ENCODE measurements at regions not wholly inside any gene's neighbourhood (a gene's known extent, or its start where the extent isn't known, plus 50 kb on each side); places are given as distances from the start of the nearest gene placed in this dataset.

DNA sequence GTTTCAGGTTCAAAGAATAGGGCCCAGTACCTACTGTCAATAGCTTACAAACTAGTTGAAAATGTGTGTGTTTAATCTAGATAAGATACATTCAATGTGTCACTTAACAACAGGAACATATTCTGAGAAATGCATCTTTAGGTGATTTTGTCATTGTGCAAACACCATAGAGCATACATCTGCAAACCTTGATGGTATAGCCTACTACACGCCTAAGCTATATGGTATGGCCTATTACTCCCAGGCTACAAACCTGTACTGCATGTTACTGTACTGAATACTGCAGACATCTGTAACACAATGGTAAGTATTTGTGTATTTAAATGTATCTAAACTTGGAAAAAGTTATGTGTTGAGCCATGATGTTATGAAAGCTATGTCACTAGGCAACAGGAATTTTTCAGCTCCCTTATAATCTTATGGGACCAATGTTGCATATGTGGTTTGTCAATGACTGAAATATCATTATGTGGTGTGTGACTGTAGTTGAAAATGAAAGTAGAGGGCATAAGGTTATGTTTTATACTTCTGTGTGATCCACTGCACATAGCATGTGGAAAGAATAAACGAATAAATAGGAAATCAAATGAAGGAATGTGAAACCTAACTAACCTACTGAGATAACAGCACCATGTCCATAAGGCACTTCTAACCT lies 129.0 kb upstream of the CAMK1G start:
- no peak for DNase-seq

GRCh38 chr1:209455145-209455544 lies 128.4 kb upstream of the CAMK1G start:
- no peak for DNase-seq

- no peak for DNase-seq
Measured at GRCh38 chr1:209455661-209456358, 127.7 kb upstream of the CAMK1G start.

- no peak for DNase-seq
Measured at GRCh38 chr1:209456878-209457277, 126.6 kb upstream of the CAMK1G start.

DNA sequence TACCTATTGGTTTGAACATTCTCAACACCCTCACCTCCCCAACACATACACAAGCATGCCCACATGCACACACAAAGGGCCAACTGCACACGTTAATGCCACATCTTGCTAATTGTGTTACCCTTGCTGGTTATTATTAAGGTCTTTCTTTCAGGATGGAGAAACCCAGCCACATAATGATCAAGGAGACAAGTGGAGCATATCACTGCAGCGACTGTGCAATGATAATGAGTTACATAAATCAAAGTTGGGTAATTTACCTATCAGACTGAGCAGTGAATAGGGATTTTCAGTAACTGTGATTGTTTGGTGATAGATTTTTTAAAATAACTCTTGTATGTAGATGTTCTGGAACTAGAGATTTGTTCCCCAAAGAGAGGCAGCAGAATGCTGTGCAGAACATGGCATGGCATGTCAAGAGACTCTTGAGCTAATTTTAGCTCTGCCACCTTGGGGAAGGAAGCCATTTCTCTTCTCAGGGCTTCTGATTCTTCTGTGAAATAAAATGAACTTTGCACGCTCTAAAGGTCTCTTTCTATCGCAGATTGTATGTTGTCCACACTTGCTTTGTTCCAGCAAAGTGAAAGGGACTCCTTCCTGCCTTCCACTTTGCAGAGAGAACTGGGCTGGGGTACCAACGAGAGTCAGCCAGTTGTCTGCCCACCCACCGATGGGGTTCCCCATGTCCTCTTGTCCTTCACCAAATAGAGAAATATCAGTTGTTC lies 126.0 kb upstream of the CAMK1G start:
- DNase-seq: no peak

DNA sequence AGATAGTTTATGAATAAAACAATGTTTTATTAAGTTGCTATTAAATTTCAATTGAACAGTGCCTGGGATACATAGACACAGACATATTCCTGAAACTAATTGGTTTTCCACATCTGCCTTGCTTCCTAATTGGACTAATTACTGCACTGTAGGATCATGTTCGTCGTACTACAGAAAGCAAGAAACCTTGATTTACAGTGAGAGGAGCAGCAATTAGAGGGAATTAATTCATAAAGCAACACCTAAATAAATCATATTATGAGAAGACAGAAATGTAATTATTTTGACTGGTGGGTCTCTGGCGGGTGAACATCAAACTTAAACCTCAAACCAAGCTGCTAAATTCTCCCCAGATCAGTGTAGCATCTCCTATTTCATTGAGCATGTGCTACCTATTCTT lies 124.6 kb upstream of the CAMK1G start:
- DNase-seq: no peak

GRCh38 chr1:209461168-209461567 lies 122.3 kb upstream of the CAMK1G start:
- DNase-seq: no peak

DNA sequence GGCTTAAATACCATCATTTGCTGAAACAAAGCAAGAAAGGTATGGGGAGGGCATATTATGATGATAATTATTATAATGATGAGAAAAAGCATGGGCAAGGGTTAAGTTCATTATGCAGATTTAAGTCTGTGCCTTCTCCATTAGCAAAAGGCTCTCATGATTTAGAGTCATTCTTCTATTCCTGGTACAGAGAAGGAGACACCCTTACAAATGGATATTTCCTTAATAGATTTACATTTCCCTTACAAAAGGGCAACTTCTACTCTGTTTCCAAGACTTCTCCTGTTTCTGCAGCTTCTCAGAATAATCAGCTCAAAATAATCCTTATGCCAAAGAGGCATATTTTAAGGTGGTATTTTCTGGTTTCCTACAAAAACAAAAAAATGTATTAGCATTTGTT lies 121.1 kb upstream of the CAMK1G start:
- DNase-seq: no peak

DNA sequence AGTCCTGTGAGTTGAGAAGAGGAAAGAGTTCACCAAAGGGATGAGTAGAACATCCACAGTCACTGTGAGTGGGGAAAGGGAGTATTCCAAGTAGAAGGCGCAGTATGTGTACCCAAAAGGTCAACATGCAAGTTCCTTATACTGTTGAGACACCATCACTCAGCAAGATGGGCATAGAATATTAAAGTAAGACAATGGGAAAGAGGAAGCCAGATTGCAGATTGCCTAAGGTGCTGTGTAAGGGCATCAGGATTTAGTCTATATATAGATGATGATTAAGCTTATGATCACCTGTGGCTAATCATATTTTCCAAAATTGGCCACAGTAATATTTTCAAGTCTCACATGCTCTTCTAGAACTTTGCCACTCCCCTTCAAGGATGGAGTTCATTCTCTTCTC lies 120.1 kb upstream of the CAMK1G start:
- DNase-seq: no peak

DNA sequence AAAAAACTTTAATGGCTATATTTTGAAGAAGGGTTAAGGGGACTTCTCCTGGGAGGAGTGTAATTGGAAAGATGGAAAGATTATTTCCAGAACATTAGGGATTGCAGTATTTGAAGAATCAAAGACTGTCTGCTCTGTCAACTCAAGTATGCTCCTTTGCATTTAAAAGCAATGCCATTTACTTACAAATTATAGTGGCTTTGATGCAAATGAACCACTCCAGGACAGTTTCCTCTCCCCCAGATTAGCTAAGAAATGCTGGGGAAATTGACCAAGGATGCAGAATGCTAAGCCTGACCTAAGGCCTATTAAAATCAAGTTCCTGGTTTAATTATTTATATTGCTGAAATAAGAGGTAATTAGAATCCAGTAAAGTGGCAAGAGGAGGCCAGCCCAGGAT lies 110.5 kb upstream of the CAMK1G start:
- DNase-seq: no peak

- DNase-seq: no peak
Measured at GRCh38 chr1:209480345-209480744, 103.2 kb upstream of the CAMK1G start.

GRCh38 chr1:209483691-209484090 lies 99.8 kb upstream of the CAMK1G start:
- DNase-seq: no peak

DNA sequence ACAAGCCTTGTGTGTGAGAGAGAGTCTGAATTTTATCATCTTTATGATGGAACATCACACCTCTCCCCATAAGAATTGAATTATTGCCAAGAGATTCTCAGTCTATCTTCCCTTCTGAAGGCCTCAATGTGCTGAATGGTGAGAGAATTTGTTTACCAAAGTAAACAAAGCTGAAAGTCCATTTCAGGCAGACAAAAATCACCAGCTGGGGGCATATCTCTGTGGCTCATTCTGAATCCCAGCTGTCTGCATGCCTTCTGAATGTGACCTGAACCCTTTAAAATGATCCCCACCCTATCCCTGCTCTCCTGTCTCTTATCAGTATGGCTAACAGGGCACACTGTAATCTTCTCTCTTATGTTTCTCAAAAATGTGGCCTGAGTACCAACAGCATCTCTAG lies 99.1 kb upstream of the CAMK1G start:
- DNase-seq: no peak

DNA sequence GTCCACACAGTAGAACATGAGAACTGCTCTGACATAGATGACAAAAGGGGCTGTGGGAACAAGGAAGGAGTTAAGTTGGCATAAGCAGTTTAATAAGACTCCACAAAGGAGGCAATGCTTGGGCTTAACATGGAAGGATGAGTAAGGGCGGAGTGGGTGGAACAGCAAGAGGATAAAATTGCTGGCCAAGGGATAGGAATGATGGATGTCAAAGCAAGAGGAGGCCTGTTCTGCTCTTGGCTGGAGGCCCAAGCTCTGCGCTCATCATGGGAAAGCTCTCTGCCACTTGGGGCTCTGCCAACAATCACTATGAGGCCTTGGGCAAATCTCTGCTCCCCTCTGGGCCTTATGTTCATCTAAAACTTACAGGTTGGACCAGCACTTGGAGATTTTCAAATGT lies 98.3 kb upstream of the CAMK1G start:
- DNase-seq: no peak

GRCh38 chr1:209485751-209486150 lies 97.8 kb upstream of the CAMK1G start:
- DNase-seq: no peak

DNA sequence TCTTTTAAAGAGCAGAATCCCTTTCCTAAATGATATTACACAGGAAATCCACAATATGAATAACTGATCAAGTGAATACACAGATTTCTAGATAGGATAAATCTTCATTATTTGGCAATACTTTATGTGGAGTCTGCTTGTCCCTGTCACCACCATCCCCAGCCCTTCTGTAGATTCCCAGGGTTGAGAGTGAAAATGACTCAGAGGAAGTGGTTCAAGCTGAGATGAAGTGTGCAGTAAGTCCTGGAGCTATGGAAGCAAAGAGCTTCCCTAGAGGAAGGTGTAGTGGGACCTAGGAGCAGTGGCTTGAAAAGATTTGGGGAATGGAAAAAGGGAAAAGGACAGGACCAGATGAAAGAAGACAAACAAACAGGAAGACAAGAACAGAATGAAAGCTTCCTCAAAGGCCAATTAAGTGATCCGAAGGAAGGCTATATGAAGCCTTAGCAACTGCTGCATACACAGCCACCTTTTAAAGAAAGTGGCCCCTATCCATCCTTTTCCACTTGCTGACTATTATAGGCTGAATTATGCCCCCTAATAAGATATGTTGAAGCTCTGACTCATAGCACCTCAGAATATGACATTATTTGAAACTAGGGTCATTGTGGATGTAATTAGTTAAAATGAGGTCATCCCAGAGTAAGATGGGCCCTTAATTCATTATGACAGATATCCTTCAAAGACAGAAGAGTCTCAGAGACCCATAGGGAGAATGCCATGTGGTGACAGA lies 96.5 kb upstream of the CAMK1G start:
- no peak for DNase-seq

DNA sequence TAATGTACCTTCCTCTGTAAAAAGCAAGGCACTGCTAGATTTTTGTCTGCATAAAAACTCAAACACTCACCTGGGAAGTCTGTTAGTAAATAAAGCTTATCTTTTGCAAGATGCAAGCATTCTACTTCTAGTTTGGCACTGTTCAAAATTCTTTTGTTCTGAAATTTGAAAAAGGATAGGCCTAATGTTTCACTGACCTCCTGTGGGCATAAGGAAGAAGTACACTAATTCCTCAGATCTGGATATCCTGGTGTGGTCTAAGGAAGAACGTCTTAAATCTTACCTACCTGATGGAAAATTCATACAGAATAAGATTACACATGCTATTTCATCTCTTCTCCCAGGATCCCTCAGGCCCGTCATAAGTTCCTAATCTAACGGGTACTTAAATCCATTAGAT lies 93.5 kb upstream of the CAMK1G start:
- no peak for DNase-seq

DNA sequence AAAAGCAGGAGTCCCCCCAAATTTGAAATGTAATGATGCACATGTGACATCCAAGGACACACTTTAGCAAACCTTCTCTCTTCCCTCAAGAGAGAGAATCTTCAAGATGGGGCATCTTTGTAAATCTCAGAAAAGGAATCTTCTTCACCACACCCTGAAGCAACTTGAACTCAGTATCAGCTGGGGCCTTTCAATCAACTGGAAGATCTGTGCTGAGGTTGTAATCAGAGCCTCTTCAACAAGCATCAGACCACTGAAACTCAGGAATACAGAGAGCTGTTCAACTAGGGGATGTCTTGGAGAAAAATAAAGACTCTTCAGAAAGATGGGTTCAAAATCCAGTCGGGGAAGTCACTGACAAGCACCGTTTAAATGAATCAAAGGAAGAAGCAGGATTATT lies 92.5 kb upstream of the CAMK1G start:
- DNase-seq: no peak

DNA sequence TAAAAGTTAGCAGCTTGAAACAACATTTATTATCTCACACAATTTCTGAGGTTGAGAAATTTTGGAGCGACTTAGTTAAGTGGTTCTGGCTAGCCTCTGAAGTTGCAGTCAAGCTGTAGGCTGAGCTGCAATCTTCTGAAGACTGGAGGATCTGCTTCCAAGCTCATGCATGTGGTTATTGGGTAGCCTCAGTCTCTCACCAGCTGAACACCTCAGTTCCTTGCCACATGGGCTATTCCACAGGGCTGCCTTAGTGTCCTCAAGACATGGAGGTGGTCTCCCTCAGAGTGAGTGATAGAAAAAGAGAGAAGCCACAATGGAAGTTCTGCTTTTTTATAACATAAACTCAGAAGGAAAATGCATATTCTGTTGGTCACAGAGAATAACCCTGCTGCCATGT lies 92.0 kb upstream of the CAMK1G start:
- no peak for DNase-seq

- no peak for DNase-seq
Measured at GRCh38 chr1:209491897-209492296, 91.6 kb upstream of the CAMK1G start.

- no peak for DNase-seq
Measured at GRCh38 chr1:209493559-209493958, 90.0 kb upstream of the CAMK1G start.

DNA sequence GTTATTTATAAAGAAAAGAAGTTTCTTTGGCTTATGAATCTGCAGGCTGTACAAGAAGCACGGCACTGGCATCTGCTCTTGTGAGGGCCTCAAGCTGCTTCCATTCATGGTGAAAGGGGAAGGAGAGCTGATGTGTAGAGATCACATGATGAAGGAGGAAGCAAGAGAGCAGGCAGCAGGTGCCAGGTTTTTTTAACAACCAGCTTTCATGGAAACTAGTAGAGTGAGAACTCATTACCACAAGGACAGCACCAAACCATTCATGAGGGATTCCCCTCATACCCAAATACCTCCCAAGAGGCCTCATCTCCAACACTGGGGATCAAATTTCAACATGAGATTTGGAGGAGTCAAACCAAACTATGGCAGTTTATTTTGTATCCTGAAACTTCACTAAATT lies 85.8 kb upstream of the CAMK1G start:
- no peak for DNase-seq

GRCh38 chr1:209500993-209501392 lies 82.5 kb upstream of the CAMK1G start:
- DNase-seq: no peak

- DNase-seq: no peak
Measured at GRCh38 chr1:209503196-209503595, 80.3 kb upstream of the CAMK1G start.

Data from activated gamma-delta T cell treated with Interleukin-2 at 50 U/mL for 16 hours (primary cell).